ENCODE measurements at regions not wholly inside any gene's neighbourhood (a gene's known extent, or its start where the extent isn't known, plus 50 kb on each side); places are given as distances from the start of the nearest gene placed in this dataset.

DNA sequence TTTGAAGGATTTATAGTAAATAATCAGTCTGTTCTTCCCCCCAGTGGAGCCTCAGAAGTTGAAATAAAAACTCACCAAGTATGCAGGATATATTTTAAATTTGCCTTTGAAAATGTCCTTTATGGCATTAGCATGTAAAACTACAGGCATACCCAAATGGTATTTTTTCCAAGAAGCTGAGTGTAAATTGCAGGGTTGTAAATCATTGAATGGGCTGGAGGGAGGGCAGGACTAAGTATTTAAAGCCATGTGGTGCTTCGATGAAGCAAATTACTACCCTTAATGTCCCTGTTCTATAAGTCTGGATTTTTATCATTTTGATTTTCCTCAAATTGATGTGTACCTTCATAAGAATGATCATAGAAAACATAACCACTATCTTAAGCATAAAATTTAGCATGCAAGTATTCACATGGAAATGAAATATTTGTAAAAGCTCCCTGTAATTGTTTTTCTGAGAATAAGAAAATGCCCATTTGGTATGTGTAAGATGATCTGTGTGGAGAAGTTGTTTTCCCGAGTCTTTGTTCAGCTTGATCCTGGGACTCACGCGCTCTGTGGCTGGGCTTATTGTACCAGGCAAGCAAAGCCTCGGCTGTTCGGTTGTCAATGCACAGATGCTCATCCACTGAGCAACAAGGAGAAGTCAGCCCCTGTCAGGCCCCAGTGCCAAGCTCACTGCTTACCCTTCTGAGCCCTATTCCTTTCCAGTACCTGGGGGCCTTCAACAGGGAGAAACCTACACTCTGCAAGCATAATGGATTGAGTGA is 66.7 kb downstream of the CD164 start:
- H3K36me3 ChIP-seq (ENCODE audit: control insufficient read depth in 4 of 4, insufficient read depth in 4 of 4, low read length in 4 of 4) = no peaks in the 10 kb centered on the region
- H3K27me3 ChIP-seq (ENCODE audit: control insufficient read depth in 3 of 3, insufficient read depth in 3 of 3, low read length in 2 of 3) = no peaks in the 10 kb centered on the region
- WGBS, 2 donors = 87% methylated on average over 6 of the region's 6 CpGs
- no peaks in the 10 kb centered on the region for H3K4me1 ChIP-seq (ENCODE audit: control insufficient read depth in 5 of 5, insufficient read depth in 5 of 5, low read length in 5 of 5)
- no peak overlapping the region for H3K9ac ChIP-seq (ENCODE audit: insufficient read depth in 1 of 2, low read length in 2 of 2)
- no peak for DNase-seq
- no peak overlapping the region for H3K4me3 ChIP-seq
- TF ChIP-seq, protein P1, sequence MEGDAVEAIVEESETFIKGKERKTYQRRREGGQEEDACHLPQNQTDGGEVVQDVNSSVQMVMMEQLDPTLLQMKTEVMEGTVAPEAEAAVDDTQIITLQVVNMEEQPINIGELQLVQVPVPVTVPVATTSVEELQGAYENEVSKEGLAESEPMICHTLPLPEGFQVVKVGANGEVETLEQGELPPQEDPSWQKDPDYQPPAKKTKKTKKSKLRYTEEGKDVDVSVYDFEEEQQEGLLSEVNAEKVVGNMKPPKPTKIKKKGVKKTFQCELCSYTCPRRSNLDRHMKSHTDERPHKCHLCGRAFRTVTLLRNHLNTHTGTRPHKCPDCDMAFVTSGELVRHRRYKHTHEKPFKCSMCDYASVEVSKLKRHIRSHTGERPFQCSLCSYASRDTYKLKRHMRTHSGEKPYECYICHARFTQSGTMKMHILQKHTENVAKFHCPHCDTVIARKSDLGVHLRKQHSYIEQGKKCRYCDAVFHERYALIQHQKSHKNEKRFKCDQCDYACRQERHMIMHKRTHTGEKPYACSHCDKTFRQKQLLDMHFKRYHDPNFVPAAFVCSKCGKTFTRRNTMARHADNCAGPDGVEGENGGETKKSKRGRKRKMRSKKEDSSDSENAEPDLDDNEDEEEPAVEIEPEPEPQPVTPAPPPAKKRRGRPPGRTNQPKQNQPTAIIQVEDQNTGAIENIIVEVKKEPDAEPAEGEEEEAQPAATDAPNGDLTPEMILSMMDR (IDR thresholded peaks at IDR 0.05; ENCODE audit: control extremely low read depth, extremely low read depth) = no peak
- H3K27ac ChIP-seq (ENCODE audit: low read depth in 1 of 2, low read length in 1 of 2) = no peak overlapping the region
- ATAC-seq (ENCODE audit: insufficient read depth, low FRiP score) = no peak
- no peaks in the 10 kb centered on the region for H3K9me3 ChIP-seq (ENCODE audit: control insufficient read depth in 4 of 4, insufficient read depth in 3 of 4, low read length in 3 of 4)

DNA sequence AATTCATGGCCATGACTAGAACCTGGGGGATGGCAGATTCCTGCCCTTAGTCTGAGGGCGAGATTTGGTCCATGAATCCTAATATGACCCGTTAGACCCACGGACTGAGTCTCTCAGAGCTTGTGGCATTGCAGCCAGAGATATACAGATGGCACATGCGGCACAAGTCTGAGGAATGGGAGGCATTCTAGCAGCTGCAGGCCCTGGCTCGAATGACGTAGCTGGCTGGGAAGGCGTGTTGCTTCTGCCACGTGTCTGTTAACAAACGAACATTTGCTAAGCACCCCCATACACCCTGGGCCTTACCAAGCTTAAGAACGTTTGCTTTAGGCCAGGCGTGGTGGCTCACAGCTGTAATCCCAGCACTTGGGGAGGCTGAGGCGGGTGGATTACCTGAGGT is 68.0 kb downstream of the CD164 start:
- H3K4me1 ChIP-seq (ENCODE audit: control insufficient read depth in 5 of 5, insufficient read depth in 5 of 5, low read length in 5 of 5) = no peaks in the 10 kb centered on the region
- ATAC-seq (ENCODE audit: insufficient read depth, low FRiP score) (no peak), DNase-seq (no peak)
- no peak overlapping the region for H3K9ac ChIP-seq (ENCODE audit: insufficient read depth in 1 of 2, low read length in 2 of 2)
- H3K9me3 ChIP-seq (ENCODE audit: control insufficient read depth in 4 of 4, insufficient read depth in 3 of 4, low read length in 3 of 4) = no peaks in the 10 kb centered on the region
- no peaks in the 10 kb centered on the region for H3K27me3 ChIP-seq (ENCODE audit: control insufficient read depth in 3 of 3, insufficient read depth in 3 of 3, low read length in 2 of 3)
- H3K4me3 ChIP-seq = no peak overlapping the region
- H3K27ac ChIP-seq (ENCODE audit: low read depth in 1 of 2, low read length in 1 of 2) = no peak overlapping the region
- H3K36me3 ChIP-seq (ENCODE audit: control insufficient read depth in 4 of 4, insufficient read depth in 4 of 4, low read length in 4 of 4) = no peaks in the 10 kb centered on the region
- TF ChIP-seq, protein P1 (IDR thresholded peaks at IDR 0.05; ENCODE audit: control extremely low read depth, extremely low read depth) = no peak
- 89 to 93% methylated on average over 12 of the region's 12 CpGs for WGBS, 2 donors

DNA sequence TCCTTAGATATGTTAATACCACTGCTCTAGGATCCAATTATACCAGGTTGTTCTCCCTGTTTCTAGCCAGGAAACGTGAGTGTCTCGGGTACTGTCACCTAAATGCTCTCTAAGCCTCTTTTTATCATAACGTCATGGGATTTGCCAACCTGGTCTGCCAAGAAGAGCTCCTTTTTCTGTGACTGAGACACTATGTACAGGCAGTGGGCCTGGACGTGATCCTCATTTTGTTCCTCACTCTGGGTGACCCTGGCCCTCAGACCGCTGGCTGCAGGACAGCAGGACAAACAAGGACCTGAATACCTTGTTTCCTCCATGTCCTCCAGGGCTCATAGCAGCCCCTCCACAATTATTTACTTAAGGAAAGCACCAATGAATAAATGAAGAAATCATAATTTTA is 69.1 kb downstream of the CD164 start:
- no peak overlapping the region for H3K9ac ChIP-seq (ENCODE audit: insufficient read depth in 1 of 2, low read length in 2 of 2)
- DNase-seq = no peak
- H3K27ac ChIP-seq (ENCODE audit: low read depth in 1 of 2, low read length in 1 of 2) = no peak overlapping the region
- no peak for ATAC-seq (ENCODE audit: insufficient read depth, low FRiP score)
- H3K9me3 ChIP-seq (ENCODE audit: control insufficient read depth in 4 of 4, insufficient read depth in 3 of 4, low read length in 3 of 4) = no peaks in the 10 kb centered on the region
- TF ChIP-seq, protein P1 (IDR thresholded peaks at IDR 0.05; ENCODE audit: control extremely low read depth, extremely low read depth) = no peak
- no peak overlapping the region for H3K4me3 ChIP-seq
- no peaks in the 10 kb centered on the region for H3K4me1 ChIP-seq (ENCODE audit: control insufficient read depth in 5 of 5, insufficient read depth in 5 of 5, low read length in 5 of 5)
- H3K36me3 ChIP-seq (ENCODE audit: control insufficient read depth in 4 of 4, insufficient read depth in 4 of 4, low read length in 4 of 4) = no peaks in the 10 kb centered on the region
- no peaks in the 10 kb centered on the region for H3K27me3 ChIP-seq (ENCODE audit: control insufficient read depth in 3 of 3, insufficient read depth in 3 of 3, low read length in 2 of 3)
- 91 to 96% methylated on average over 5 of the region's 5 CpGs for WGBS, 2 donors

DNA sequence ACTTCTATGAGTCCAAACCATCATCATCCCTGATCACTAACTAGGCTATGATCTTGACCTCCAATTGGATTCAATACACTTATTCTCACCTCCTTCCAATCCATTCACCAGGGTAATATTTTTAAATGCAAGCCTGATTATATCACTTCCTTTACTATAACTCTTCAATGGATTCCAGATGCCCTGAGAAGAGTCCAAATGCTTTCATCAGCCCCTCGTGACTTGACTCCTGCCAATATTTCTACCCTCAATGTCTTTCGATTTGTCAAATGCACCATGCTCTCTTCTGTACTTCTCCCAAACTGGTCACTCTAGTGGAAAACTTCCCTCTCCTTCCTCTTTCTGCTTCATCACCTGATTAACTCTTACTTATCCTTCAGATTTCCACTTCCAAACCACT is 70.8 kb downstream of the CD164 start:
- Histone ChIP-seq H3K9ac (ENCODE audit: insufficient read depth in 1 of 2, low read length in 2 of 2) (no peak overlapping the region), H3K4me3 (no peak overlapping the region), H3K27me3 (ENCODE audit: control insufficient read depth in 3 of 3, insufficient read depth in 3 of 3, low read length in 2 of 3) (no peaks in the 10 kb centered on the region), H3K36me3 (ENCODE audit: control insufficient read depth in 4 of 4, insufficient read depth in 4 of 4, low read length in 4 of 4) (no peaks in the 10 kb centered on the region), H3K4me1 (ENCODE audit: control insufficient read depth in 5 of 5, insufficient read depth in 5 of 5, low read length in 5 of 5) (no peaks in the 10 kb centered on the region), H3K27ac (ENCODE audit: low read depth in 1 of 2, low read length in 1 of 2) (no peak overlapping the region), H3K9me3 (ENCODE audit: control insufficient read depth in 4 of 4, insufficient read depth in 3 of 4, low read length in 3 of 4) (no peaks in the 10 kb centered on the region)
- DNase-seq = no peak
- no peak for ATAC-seq (ENCODE audit: insufficient read depth, low FRiP score)
- TF ChIP-seq, protein P1 (IDR thresholded peaks at IDR 0.05; ENCODE audit: control extremely low read depth, extremely low read depth) = no peak
- WGBS, 2 donors = 83 to 92% methylated on average over 2 of the region's 2 CpGs

Measured in lung (tissue), 11 donors.